ACC112 (cell line): ENCODE measurements at regions not wholly inside any gene's neighbourhood (a gene's known extent, or its start where the extent isn't known, plus 50 kb on each side); places are given as distances from the start of the nearest gene placed in this dataset.
"Not testable (repeated sequence)": the region's sequence is repeated elsewhere in the genome, so short reads cannot be mapped to it uniquely, and the experiment has no call there.

ENCODE experiments used
- H2AFZ ChIP-seq: fragments of 200-600 bp; sonication (generic); one replicate; pipeline ENCODE4 v1.6.0; 2017; ENCODE audit warnings: antibody characterized with exemption, low read length; ENCODE audit not compliant: unreplicated experiment
- H3K27ac ChIP-seq: fragments of 200-600 bp; sonication (generic); 2 replicates; pipeline ENCODE4 v1.5.1; 2014; ENCODE audit warnings: low read depth, mild to moderate bottlenecking, antibody characterized with exemption, low read length, moderate library complexity
- H3K27me3 ChIP-seq: fragments of 200-600 bp; sonication (generic); 2 replicates; pipeline ENCODE4 v1.6.1; 2014; ENCODE audit warnings: mild to moderate bottlenecking, antibody characterized with exemption, low read length, moderate library complexity, mixed read lengths; ENCODE audit not compliant: insufficient read depth
- H3K36me3 ChIP-seq: fragments of 200-600 bp; sonication (generic); 2 replicates; pipeline ENCODE4 v1.6.1; 2016; ENCODE audit warnings: mild to moderate bottlenecking, antibody characterized with exemption, low read length, moderate library complexity, mixed read lengths; ENCODE audit not compliant: insufficient read depth
- H3K4me1 ChIP-seq: fragments of 200-600 bp; sonication (generic); one replicate; pipeline ENCODE4 v1.6.1; 2016; ENCODE audit warnings: low read length, mixed read lengths; ENCODE audit not compliant: insufficient read depth, unreplicated experiment, control insufficient read depth
- H3K4me3 ChIP-seq: fragments of 200-600 bp; sonication (generic); 2 replicates; pipeline ENCODE4 v1.5.1; 2014; ENCODE audit warnings: mild to moderate bottlenecking, low read depth, low read length
- H3K79me2 ChIP-seq: fragments of 200-600 bp; sonication (generic); one replicate; pipeline ENCODE4 v1.6.0; 2016; ENCODE audit warnings: low read length; ENCODE audit not compliant: control insufficient read depth, unreplicated experiment, insufficient read depth

DNA sequence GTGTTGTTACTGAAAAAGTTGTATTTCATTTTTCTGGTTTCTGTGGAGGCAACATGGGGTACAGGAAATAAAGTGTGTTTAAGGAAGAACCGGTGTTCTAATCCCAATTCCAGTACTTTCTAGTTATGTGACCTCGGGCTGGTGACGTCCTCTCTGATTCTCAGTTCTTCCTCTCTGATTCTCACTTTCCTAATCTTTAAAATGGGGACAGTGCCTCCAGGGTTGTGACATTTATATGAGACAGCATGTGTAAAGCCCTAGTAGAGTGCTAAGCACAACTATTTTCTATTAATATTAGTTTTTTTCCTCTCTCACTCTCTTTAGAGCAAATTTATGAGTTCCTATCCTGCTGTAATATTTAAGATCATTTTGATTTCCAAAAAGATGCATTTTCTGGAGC is 50.9 kb upstream of the PTPDC1 start:
- no peaks in the 10 kb centered on the region for H3K27me3 ChIP-seq
- no peak overlapping the region for H3K27ac ChIP-seq
- no peaks in the 10 kb centered on the region for H3K36me3 ChIP-seq
- peaks cover 13% of the 10 kb centered on the region for H3K4me1 ChIP-seq
- H3K79me2 ChIP-seq: peaks cover 57% of the 10 kb centered on the region
- H3K4me3 ChIP-seq: no peak overlapping the region
- H2AFZ ChIP-seq: no peak overlapping the region

DNA sequence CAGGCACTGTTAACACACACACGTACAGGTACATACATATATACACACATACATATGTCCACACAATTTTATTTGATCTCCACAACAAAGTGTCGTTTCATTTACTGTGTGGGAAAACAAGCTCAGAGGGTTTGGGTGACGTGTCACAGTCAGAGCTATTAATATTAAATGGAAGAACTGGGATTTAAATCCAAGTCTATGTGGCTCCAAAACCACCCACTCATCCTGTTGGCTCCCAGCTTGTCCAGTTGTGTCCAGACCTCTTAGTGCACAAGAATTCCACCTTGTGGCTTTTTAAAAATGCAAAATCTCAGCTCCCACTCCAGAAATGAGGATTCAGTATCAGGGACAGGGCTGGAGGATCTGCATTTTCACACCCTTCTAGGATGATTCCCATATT is 52.3 kb upstream of the PTPDC1 start:
- Histone ChIP-seq H3K4me3 (peak overlapping the region; percentile 96), H3K27ac (0 out of 2 replicates have a peak overlapping the region, but pooled peaks have one; percentile 10), H2AFZ (peak overlapping the region; percentile 98), H3K4me1 (peaks cover 13% of the 10 kb centered on the region), H3K79me2 (peaks cover 54% of the 10 kb centered on the region), H3K27me3 (no peaks in the 10 kb centered on the region), H3K36me3 (no peaks in the 10 kb centered on the region)

DNA sequence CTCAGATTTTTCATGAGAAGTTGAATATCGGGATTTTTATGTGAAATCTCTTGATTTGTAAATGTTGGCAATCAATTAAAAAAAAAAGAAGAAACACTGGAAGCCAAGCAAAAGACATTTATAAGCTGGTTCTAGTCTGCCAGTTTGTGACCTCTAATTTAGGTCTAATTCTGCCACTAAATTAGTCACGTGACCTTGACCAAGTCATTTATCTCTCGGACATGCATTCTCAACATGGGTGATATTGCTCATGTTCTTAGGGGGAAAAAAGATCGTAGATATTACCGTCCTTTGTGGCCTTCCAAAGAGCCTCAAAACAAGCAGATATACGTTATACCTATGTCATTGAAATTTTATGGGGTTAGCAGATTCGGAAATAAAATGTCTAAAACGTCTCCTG is 52.9 kb upstream of the PTPDC1 start:
- peak overlapping the region; percentile 96 for H3K4me3 ChIP-seq
- H3K27ac ChIP-seq: peak overlapping the region; percentile 33; the same call in 1 of the 2 replicates
- H3K79me2 ChIP-seq: peaks cover 49% of the 10 kb centered on the region

DNA sequence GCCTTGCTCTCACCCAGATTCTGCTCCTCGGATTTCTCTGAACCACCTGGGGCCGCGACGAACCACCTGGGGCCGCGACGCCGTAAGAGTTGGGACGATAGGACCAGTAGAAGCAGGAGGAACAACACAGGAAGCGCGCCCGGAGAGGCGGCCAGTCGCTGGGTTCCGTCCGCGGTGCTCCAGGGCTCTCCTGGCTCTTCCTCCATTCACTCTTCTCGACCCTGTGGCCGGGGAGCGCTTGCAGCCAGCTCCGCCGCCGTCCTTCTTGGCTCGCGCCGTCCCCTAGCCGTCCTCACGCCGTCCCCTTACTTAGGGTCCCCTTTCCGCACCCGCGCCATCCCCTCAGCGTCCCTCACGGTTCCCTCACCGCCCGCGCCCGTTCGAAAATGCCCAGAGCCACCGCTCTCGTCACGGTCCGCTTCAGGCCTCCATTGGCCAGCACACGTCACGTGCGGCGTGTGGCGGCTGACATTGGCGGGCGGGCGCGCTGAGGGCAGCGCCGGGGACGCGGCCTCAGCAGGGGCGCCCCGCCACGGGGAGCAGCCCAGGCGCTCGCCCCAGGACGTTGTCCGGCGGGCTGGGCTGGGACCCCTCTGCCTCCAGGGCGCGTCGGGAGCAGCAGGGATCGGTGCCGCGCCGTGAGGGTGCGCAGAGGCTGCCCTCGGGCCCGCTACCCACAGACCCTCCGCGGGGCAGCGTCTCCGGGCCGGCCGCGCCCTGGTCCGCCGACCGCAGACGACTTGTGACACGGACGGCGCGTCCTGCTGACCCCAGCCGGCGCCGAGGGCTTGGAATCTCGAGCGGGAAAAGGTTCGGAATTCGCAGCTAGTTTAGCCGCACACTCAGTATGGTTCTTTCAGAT is 53.7 kb upstream of the PTPDC1 start:
- Histone ChIP-seq H3K79me2 (peaks cover 47% of the 10 kb centered on the region), H2AFZ (peak overlapping the region; percentile 98), H3K27ac (peak overlapping the region; percentile 33), H3K27me3 (no peaks in the 10 kb centered on the region), H3K36me3 (no peaks in the 10 kb centered on the region; the same call in 1 of the 2 replicates), H3K4me1 (peaks cover 13% of the 10 kb centered on the region), H3K4me3 (peak overlapping the region; percentile 96)

More for the DNA sequence above, 52.9 kb upstream of the PTPDC1 start:
- Histone ChIP-seq H3K4me1 (peaks cover 13% of the 10 kb centered on the region), H3K36me3 (no peaks in the 10 kb centered on the region; the same call in 1 of the 2 replicates), H2AFZ (peak overlapping the region; percentile 98), H3K27me3 (no peaks in the 10 kb centered on the region)

DNA sequence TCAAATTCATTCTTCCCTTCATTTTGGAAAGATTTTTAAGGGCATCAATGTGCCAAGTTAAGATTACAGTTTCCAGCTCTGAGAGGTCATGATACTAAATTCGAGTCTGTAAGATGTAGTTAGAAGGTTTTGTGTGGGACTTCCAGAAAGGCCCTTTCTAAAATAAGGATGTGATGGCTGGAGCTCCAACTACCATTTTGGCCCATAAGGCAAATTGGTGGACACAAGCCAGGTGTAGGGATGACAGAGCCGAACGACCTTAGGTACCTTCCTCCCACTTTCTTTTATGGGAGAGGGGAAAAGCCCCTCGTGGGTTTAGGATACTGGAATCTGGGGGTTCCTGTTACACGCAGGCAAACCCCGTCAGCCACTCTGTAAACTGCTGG is 54.3 kb upstream of the PTPDC1 start:
- Histone ChIP-seq H3K27me3 (no peaks in the 10 kb centered on the region), H3K27ac (peak overlapping the region; percentile 33; the same call in 1 of the 2 replicates), H3K4me3 (peak overlapping the region; percentile 96), H2AFZ (peak overlapping the region; percentile 96), H3K79me2 (peaks cover 43% of the 10 kb centered on the region), H3K4me1 (peaks cover 13% of the 10 kb centered on the region), H3K36me3 (no peaks in the 10 kb centered on the region; the same call in 1 of the 2 replicates)

DNA sequence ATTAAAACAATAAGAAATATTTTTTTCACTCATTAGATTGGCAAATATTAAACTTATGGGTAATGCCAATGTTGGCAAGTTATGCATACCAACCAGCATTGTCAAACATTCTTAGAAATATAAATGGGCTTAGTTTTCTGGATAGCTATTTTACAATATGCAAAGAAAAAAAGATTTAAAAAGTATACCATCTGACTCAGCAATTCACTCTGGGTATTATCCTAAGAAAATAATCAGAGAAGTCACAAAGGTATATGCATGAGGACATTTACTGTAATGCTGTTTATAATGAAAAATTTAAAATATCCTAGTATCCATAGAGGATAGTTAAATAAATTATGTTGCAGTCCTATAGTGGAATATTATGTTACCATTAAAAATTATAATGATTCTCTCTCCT is 57.4 kb upstream of the PTPDC1 start:
- Histone ChIP-seq H3K4me1 (peaks cover 7% of the 10 kb centered on the region), H3K79me2 (peaks cover 22% of the 10 kb centered on the region), H3K36me3 (no peaks in the 10 kb centered on the region; the same call in 1 of the 2 replicates), H3K27ac (no peak overlapping the region), H2AFZ (no peak overlapping the region), H3K27me3 (no peaks in the 10 kb centered on the region), H3K4me3 (no peak overlapping the region)

DNA sequence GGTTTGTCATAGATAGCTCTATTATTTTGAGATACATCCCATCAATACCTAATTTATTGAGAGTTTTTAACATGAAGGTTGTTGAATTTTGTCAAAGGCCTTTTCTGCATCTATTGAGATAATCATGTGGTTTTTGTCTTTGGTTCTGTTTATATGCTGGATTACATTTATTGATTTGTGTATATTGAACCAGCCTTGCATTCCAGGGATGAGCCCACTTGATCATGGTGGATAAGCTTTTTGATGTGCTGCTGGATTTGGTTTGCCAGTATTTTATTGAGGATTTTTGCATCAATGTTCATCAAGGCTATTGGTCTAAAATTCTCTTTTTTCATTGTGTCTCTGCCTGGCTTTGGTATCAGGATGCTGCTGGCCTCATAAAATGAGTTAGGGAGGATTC is 61.8 kb upstream of the PTPDC1 start:
- H3K4me1 ChIP-seq: peaks cover 10% of the 10 kb centered on the region
- not testable (repeated sequence) for H3K27me3 ChIP-seq, H2AFZ ChIP-seq, H3K36me3 ChIP-seq, H3K4me3 ChIP-seq, H3K79me2 ChIP-seq, H3K27ac ChIP-seq

DNA sequence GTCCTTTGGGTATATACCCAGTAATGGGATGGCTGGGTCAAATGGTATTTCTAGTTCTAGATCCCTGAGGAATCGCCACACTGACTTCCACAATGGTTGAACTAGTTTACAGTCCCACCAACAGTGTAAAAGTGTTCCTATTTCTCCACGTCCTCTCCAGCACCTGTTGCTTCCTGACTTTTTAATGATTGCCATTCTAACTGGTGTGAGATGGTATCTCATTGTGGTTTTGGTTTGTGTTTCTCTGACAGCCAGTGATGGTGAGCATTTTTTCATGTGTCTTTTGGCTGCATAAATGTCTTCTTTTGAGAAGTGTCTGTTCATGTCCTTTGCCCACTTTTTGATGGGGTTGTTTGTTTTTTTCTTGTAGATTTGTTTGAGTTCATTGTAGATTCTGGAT is 63.4 kb upstream of the PTPDC1 start:
- H3K27me3 ChIP-seq, H3K79me2 ChIP-seq, H3K4me3 ChIP-seq, H2AFZ ChIP-seq, H3K36me3 ChIP-seq, H3K27ac ChIP-seq: not testable (repeated sequence)
- H3K4me1 ChIP-seq: peaks cover 10% of the 10 kb centered on the region

DNA sequence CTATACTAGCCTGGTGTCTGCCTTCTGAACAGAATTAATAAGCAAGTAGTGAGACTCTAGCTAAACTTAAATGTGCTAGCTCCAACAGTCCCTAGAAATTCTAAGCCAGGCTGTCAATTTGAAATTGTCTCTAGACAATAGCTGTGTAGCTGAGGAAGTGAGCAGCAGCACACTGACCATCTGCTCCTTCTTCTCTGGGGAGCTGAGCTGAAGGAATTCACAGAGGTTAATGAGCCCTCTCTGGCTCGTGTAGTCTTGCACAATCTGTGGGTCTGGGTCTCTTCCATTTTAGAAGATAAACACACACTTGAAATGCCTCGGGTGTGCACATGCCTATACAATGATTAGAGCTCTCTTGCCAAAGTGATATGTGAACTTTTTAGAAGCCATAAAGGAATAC is 63.5 kb upstream of the BARX1 start:
- Histone ChIP-seq H3K4me1 (peaks cover 10% of the 10 kb centered on the region), H3K27ac (no peak overlapping the region), H2AFZ (no peak overlapping the region), H3K79me2 (no peaks in the 10 kb centered on the region), H3K36me3 (no peaks in the 10 kb centered on the region), H3K4me3 (no peak overlapping the region), H3K27me3 (no peaks in the 10 kb centered on the region)

DNA sequence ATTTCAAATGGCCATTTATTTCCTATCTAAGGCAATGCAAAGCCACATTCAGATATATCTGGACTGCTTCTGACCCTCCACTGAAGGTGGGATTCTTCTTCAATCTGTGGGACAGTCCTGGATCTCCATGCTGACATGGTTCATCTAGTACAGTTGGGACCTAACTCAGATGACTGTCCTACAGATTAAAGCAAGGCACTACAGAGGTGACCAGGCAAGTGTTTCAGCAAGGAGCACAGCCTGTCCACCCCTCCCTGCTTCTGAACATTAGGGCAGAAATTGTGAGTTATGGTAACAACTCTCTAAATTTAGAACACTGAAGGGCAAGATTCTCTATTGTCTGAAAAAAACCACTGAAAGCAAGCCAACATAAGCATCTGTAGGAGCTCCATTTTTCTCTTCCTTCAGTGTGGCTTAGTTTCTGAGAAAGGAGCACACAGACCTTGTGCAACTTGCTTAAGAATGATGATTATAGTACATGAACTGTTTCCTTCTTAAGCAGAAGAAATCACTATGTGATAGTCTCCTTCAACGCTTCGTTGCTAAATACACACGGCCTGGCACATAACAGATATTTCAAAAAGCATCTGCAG is 62.9 kb upstream of the BARX1 start:
- H3K4me3 ChIP-seq: no peak overlapping the region
- no peak overlapping the region for H2AFZ ChIP-seq
- H3K27me3 ChIP-seq: no peaks in the 10 kb centered on the region
- no peaks in the 10 kb centered on the region for H3K79me2 ChIP-seq
- no peaks in the 10 kb centered on the region for H3K36me3 ChIP-seq
- H3K27ac ChIP-seq: no peak overlapping the region
- peaks cover 10% of the 10 kb centered on the region for H3K4me1 ChIP-seq

DNA sequence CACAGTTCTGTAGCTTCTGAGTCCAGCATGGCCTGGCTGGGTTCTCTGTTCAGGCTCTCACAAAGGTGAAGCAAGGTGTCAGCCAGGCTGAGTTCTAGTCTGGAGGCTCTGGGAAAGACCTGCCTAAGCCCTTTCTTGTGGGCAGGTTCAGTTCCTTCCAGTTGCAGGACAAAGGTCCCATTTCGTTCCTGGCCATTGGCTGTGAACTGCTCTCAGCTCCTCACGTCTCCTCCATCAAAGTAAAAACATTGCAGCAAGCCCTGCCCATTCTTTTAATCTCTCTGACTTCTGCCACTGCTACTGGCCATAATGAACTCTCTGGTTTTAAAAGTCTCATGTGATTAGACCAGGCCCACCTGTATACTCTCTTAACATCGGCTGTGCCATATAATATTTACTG is 61.6 kb upstream of the BARX1 start:
- Histone ChIP-seq H3K36me3 (no peaks in the 10 kb centered on the region), H3K79me2 (no peaks in the 10 kb centered on the region), H3K27me3 (no peaks in the 10 kb centered on the region), H3K27ac (no peak overlapping the region), H3K4me3 (no peak overlapping the region), H3K4me1 (peaks cover 10% of the 10 kb centered on the region), H2AFZ (no peak overlapping the region)
